ENCODE measurements at regions not wholly inside any gene's neighbourhood (a gene's known extent, or its start where the extent isn't known, plus 50 kb on each side); places are given as distances from the start of the nearest gene placed in this dataset.

DNA sequence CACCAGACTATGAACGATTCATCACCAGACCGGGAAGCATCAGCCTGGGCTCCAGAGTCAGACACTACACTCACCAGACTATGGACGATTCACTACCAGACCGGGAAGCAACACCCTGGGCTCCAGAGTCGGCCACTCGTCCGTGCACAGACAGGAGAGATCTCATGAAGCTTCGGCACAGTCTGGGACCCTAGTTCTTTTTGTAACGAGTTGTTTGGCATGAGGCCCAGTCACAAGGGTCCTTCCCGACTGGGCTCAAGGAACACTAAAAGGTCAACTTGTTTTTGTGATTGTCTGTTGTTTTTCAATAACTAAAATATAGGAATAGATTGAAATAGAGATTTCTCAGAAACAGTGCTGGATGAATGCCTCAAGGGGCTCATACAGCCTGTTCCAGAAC is 1141.6 kb upstream of the MIR17HG start:
- DNase-seq = no peak
- no peak overlapping the region for H3K4me3 ChIP-seq
- no peaks in the 10 kb centered on the region for H3K4me1 ChIP-seq (ENCODE audit: insufficient read depth)
- no peak for TF ChIP-seq POLR2A (IDR thresholded peaks at IDR 0.05)
- TF ChIP-seq EP300 (IDR thresholded peaks at IDR 0.05) = no peak
- TF ChIP-seq, protein P1, sequence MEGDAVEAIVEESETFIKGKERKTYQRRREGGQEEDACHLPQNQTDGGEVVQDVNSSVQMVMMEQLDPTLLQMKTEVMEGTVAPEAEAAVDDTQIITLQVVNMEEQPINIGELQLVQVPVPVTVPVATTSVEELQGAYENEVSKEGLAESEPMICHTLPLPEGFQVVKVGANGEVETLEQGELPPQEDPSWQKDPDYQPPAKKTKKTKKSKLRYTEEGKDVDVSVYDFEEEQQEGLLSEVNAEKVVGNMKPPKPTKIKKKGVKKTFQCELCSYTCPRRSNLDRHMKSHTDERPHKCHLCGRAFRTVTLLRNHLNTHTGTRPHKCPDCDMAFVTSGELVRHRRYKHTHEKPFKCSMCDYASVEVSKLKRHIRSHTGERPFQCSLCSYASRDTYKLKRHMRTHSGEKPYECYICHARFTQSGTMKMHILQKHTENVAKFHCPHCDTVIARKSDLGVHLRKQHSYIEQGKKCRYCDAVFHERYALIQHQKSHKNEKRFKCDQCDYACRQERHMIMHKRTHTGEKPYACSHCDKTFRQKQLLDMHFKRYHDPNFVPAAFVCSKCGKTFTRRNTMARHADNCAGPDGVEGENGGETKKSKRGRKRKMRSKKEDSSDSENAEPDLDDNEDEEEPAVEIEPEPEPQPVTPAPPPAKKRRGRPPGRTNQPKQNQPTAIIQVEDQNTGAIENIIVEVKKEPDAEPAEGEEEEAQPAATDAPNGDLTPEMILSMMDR (IDR thresholded peaks at IDR 0.05) = no peak
- no peaks in the 10 kb centered on the region for H3K9me3 ChIP-seq
- H3K36me3 ChIP-seq = no peaks in the 10 kb centered on the region
- WGBS, 3 donors = 87 to 91% (median 88%) methylated on average over 10 of the region's 10 CpGs
- no peaks in the 10 kb centered on the region for H3K27me3 ChIP-seq
- intact Hi-C loops (cut with DNase I) = no loop called here
- no peak overlapping the region for H3K27ac ChIP-seq

DNA sequence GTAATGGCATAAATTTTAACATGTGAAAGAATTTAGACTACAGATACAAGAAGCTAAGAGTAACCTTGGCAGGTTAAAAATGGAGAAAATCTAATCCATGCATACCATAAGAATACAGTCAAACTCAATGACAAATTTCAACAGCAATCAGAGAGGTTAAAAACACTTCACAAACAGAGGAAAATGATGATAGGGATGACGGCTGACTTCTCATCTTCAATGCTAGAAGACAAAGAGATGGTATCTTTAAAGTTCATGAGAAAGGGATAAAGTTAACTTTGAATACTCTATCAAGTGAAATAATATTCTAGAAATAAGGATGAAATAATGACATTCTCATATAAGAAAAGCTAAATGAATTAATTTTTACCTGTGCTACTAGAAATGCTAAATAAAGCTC is 1130.2 kb upstream of the MIR17HG start:
- WGBS, 3 donors = 88 to 98% (median 96%) methylated on average over 1 of the region's 1 CpG
- DNase-seq = no peak
- TF ChIP-seq EP300 (IDR thresholded peaks at IDR 0.05) (no peak), POLR2A (IDR thresholded peaks at IDR 0.05) (no peak)
- TF ChIP-seq, protein P1 (IDR thresholded peaks at IDR 0.05) = no peak

DNA sequence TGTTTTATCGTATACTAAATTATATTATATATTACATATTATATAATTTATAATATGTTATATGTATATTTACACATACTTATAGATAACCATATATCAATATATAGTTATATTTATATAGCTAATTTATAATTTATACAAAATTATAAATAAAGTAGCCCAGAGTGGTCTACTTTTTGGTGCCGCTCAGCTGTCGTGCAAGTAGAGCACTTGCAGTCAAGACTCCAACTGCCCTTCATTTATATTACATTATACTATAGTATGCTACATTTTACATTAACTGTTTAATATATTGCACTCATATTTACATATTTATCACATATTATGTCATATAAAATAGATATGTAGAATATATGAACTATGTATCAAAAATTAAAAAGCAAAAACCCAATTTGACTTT is 1124.7 kb upstream of the MIR17HG start:
- WGBS, 3 donors = 78 to 95% (median 95%) methylated on average over 3 of the region's 3 CpGs
- intact Hi-C loops (cut with DNase I) = no loop called here
- Histone ChIP-seq H3K27me3 (no peaks in the 10 kb centered on the region), H3K9me3 (no peaks in the 10 kb centered on the region), H3K27ac (no peak overlapping the region), H3K4me1 (ENCODE audit: insufficient read depth) (no peaks in the 10 kb centered on the region), H3K36me3 (no peaks in the 10 kb centered on the region), H3K4me3 (no peak overlapping the region)
- TF ChIP-seq, protein P1 (IDR thresholded peaks at IDR 0.05) = no peak
- TF ChIP-seq EP300 (IDR thresholded peaks at IDR 0.05) (no peak), POLR2A (IDR thresholded peaks at IDR 0.05) (no peak)
- no peak for DNase-seq

More for the DNA sequence above, 1130.2 kb upstream of the MIR17HG start:
- Histone ChIP-seq H3K9me3 (no peaks in the 10 kb centered on the region), H3K36me3 (no peaks in the 10 kb centered on the region), H3K27me3 (no peaks in the 10 kb centered on the region), H3K4me3 (no peak overlapping the region), H3K4me1 (ENCODE audit: insufficient read depth) (no peaks in the 10 kb centered on the region), H3K27ac (no peak overlapping the region)
- intact Hi-C loops (cut with DNase I) = no loop called here

DNA sequence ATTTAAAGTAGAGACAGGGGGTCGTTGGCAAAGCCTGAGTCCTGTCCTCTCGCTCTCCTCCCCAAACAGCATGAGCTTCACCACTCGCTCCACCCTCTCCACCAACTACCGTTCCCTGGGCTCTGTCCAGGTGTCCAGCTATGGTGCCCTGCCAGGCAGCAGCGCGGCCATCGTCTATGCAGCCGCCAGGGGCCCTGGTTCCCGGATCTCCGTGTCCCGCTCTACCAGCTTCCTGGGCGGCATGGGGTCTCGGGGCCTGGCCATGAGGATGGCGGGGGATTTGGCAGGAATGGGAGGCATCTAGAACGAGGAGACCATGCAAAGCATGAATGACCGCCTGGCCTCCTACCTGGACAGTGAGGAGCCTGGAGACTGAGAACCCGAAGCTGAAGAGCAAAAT is 1117.2 kb upstream of the MIR17HG start:
- intact Hi-C loops (cut with DNase I) = loop anchor here in 1 of 4 donors (2.0 kb wide), 1 partner anchor 48 kb away; no protein-coding TSS in a partner anchor
- WGBS, 3 donors = 95% methylated on average over 17 of the region's 17 CpGs

More for the DNA sequence above, 1117.2 kb upstream of the MIR17HG start:
- no peaks in the 10 kb centered on the region for H3K36me3 ChIP-seq
- no peaks in the 10 kb centered on the region for H3K4me1 ChIP-seq (ENCODE audit: insufficient read depth)
- H3K27ac ChIP-seq = no peak overlapping the region
- H3K27me3 ChIP-seq = no peaks in the 10 kb centered on the region
- no peak overlapping the region for H3K4me3 ChIP-seq
- no peaks in the 10 kb centered on the region for H3K9me3 ChIP-seq
- no peak for DNase-seq
- TF ChIP-seq POLR2A (IDR thresholded peaks at IDR 0.05) = no peak
- TF ChIP-seq, protein P1 (IDR thresholded peaks at IDR 0.05) = no peak
- no peak for TF ChIP-seq EP300 (IDR thresholded peaks at IDR 0.05)

Measured in ovary (tissue), 7 donors.